ENCODE measurements at regions not wholly inside any gene's neighbourhood (a gene's known extent, or its start where the extent isn't known, plus 50 kb on each side); places are given as distances from the start of the nearest gene placed in this dataset.

GRCh38 chr14:85853996-85854526, 324.1 kb downstream of the FLRT2 start:
- TF ChIP-seq CTCF (IDR thresholded peaks at IDR 0.05; ENCODE audit: low read depth, low read length, missing input control): no peak
- no peak for TF ChIP-seq RXRA (IDR thresholded peaks at IDR 0.05)
- no peak for TF ChIP-seq EGR1 (IDR thresholded peaks at IDR 0.05; ENCODE audit: low read depth in 2 of 2)
- TF ChIP-seq RAD21 (IDR thresholded peaks at IDR 0.05): no peak
- no peak for TF ChIP-seq ATF3 (IDR thresholded peaks at IDR 0.05)
- TF ChIP-seq, protein P1, sequence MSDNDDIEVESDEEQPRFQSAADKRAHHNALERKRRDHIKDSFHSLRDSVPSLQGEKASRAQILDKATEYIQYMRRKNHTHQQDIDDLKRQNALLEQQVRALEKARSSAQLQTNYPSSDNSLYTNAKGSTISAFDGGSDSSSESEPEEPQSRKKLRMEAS (IDR thresholded peaks at IDR 0.05): no peak
- no peak for TF ChIP-seq GABPA (IDR thresholded peaks at IDR 0.05 in 1 of 2, conservative IDR thresholded peaks at IDR 0.05 in 1 of 2)
